ENCODE measurements at regions not wholly inside any gene's neighbourhood (a gene's known extent, or its start where the extent isn't known, plus 50 kb on each side); places are given as distances from the start of the nearest gene placed in this dataset.

- no peak for TF ChIP-seq USF2 (CRISPR knock-in tag; IDR thresholded peaks at IDR 0.05)
Measured at GRCh38 chr6:145139895-145140294, 595.4 kb downstream of the EPM2A start (continued).

- POLR2A ChIA-PET = interaction anchor here (0.5 kb wide), 1 partner anchor 428 kb away, joined by 4 read pairs; no protein-coding TSS in a partner anchor
- CTCF ChIA-PET = no interaction called here
- Mint-ChIP-seq H3K36me3 (no peaks in the 10 kb centered on the region), H3K27ac (no peak overlapping the region), H3K4me3 (no peak overlapping the region), H3K27me3 (ENCODE audit: low read depth) (no peaks in the 10 kb centered on the region), H3K9me3 (no peaks in the 10 kb centered on the region), H3K4me1 (peaks cover 3% of the 10 kb centered on the region)
- ATAC-seq = no peak
- DNase-seq (ENCODE audit: low spot score) = no peak
- no peak for TF ChIP-seq ZNF281 (CRISPR knock-in tag; IDR thresholded peaks at IDR 0.05)
- no peak for TF ChIP-seq ZBTB21 (CRISPR knock-in tag; IDR thresholded peaks at IDR 0.05; ENCODE audit: borderline replicate concordance)
- TF ChIP-seq FOXK1 (CRISPR knock-in tag; IDR thresholded peaks at IDR 0.05) = no peak
- TF ChIP-seq ZNF425 (CRISPR knock-in tag; conservative IDR thresholded peaks at IDR 0.05) = no peak
- no peak for TF ChIP-seq E2F5 (CRISPR knock-in tag; IDR thresholded peaks at IDR 0.05)
- TF ChIP-seq ATF1 (CRISPR knock-in tag; IDR thresholded peaks at IDR 0.05) = no peak
- no peak for TF ChIP-seq HMGXB4 (CRISPR knock-in tag; IDR thresholded peaks at IDR 0.05)
- TF ChIP-seq JUN (CRISPR knock-in tag; IDR thresholded peaks at IDR 0.05) = no peak
Measured at GRCh38 chr6:145141572-145141971, 593.7 kb downstream of the EPM2A start.

GRCh38 chr6:145142958-145143357, 592.4 kb downstream of the EPM2A start:
- Mint-ChIP-seq H3K36me3 (no peaks in the 10 kb centered on the region), H3K27ac (no peak overlapping the region), H3K9me3 (no peaks in the 10 kb centered on the region), H3K4me1 (peaks cover 3% of the 10 kb centered on the region), H3K4me3 (no peak overlapping the region), H3K27me3 (ENCODE audit: low read depth) (no peaks in the 10 kb centered on the region)
- ATAC-seq (no peak), DNase-seq (ENCODE audit: low spot score) (no peak)
- POLR2A ChIA-PET = no interaction called here
- CTCF ChIA-PET = no interaction called here
- TF ChIP-seq NFE2L1 (CRISPR knock-in tag; IDR thresholded peaks at IDR 0.05) (no peak), IRF2 (CRISPR knock-in tag; IDR thresholded peaks at IDR 0.05; ENCODE audit: borderline replicate concordance, low read depth) (no peak), FOXP4 (CRISPR knock-in tag; IDR thresholded peaks at IDR 0.05) (no peak), HMGXB4 (CRISPR knock-in tag; IDR thresholded peaks at IDR 0.05) (no peak), ETV6 (CRISPR knock-in tag; IDR thresholded peaks at IDR 0.05) (no peak), NFYB (CRISPR knock-in tag; conservative IDR thresholded peaks at IDR 0.05; ENCODE audit: low read depth) (no peak), FOXJ3 (CRISPR knock-in tag; IDR thresholded peaks at IDR 0.05; ENCODE audit: borderline replicate concordance) (no peak), ARID4B (CRISPR knock-in tag; IDR thresholded peaks at IDR 0.05; ENCODE audit: borderline replicate concordance) (no peak)

Data from WTC11 (cell line).